Transverse colon (tissue), 4 donors: ENCODE measurements at regions not wholly inside any gene's neighbourhood (a gene's known extent, or its start where the extent isn't known, plus 50 kb on each side); places are given as distances from the start of the nearest gene placed in this dataset.

Experiments
- DNase-seq: peaks from one replicate; pipeline ENCODE4 v3.0.0-alpha.2; 2019
- H3K27ac ChIP-seq, 4 donors: fragments of 200-600 bp; sonication (generic); 2 replicates each; pipeline ENCODE4 v1.5.1; 2016 to 2018; ENCODE audit warnings: inconsistent platforms in 4 of 4
- H3K27me3 ChIP-seq: fragments of 200-600 bp; sonication (generic); 2 replicates; pipeline ENCODE4 v1.5.1; 2017; ENCODE audit warnings: inconsistent platforms
- H3K36me3 ChIP-seq, 4 donors: fragments of 200-600 bp; sonication (generic); 2 replicates each; pipeline ENCODE4 v1.5.1; 2017 to 2019; ENCODE audit warnings: inconsistent platforms in 4 of 4
- H3K4me1 ChIP-seq, 4 donors: fragments of 200-600 bp; sonication (generic); 2 replicates each; pipeline ENCODE4 v1.5.1; 2017 to 2020; ENCODE audit warnings: inconsistent platforms in 4 of 4
- H3K4me3 ChIP-seq, 4 donors: fragments of 200-600 bp; sonication (generic); 1 replicate in 1 of 4; 2 replicates in 3 of 4; pipeline versions ENCODE4 v1.5.1 to v1.6.1; 2017 to 2019; ENCODE audit warnings: inconsistent platforms in 4 of 4
- H3K9me3 ChIP-seq, 2 donors: fragments of 200-600 bp; sonication (generic); 2 replicates each; pipeline ENCODE4 v1.5.1; 2017 to 2019; ENCODE audit warnings: inconsistent platforms in 2 of 2
- EP300 ChIP-seq: sonication (generic); formaldehyde crosslinking; IDR thresholded peaks from one replicate; pipeline ENCODE4 v1.6.1; 2017; ENCODE audit warnings: antibody characterized with exemption, low read depth
- POLR2A ChIP-seq: fragments of 450-650 bp; IDR thresholded peaks from one replicate; pipeline ENCODE4 v1.6.1; 2016; ENCODE audit warnings: antibody characterized with exemption, mild to moderate bottlenecking, moderate library complexity
- POLR2AphosphoS5 ChIP-seq, 3 donors: sonication (generic); formaldehyde crosslinking; IDR thresholded peaks; one replicate each; pipeline ENCODE4 v1.6.1; 2016; ENCODE audit warnings: antibody characterized with exemption in 3 of 3
- WGBS, 2 donors: methylation state at CpG; one replicate each; pipeline ENCODE4 v1.1.5; 2018; ENCODE audit warnings: low coverage in 1 of 2; 5-methylcytosine and 5-hydroxymethylcytosine counted together
- in situ Hi-C, 4 donors: fragments of 200-750 bp; cut with MboI; loops; one replicate each; pipeline versions ENCODE4 v1.15.0 to v1.15.1; 2017; ENCODE audit warnings: low sequenced_read_pairs in 3 of 4, low pct_ligation_motif_present in 1 of 4, low pct_unique_long_range_greater_than_20kb in 1 of 4
- intact Hi-C: fragments of 100-400 bp; cut with DNase I; formaldehyde crosslinking; loops from one replicate; pipeline ENCODE4 v1.15.1; 2023; ENCODE audit warnings: low total_unique reads
- TF ChIP-seq, protein P1 (sequence below), 5 experiments: fragments of 200-600 bp in 3 of 5; fragments of 450-650 bp in 2 of 5; sonication (generic) in 3 of 5; IDR thresholded peaks; 1 replicate in 2 of 5; 2 replicates in 3 of 5; pipeline ENCODE4 v1.5.1; 2016 to 2017; ENCODE audit warnings: antibody characterized with exemption in 5 of 5, inconsistent platforms in 3 of 5, mild to moderate bottlenecking in 2 of 5, moderate library complexity in 1 of 5

DNA sequence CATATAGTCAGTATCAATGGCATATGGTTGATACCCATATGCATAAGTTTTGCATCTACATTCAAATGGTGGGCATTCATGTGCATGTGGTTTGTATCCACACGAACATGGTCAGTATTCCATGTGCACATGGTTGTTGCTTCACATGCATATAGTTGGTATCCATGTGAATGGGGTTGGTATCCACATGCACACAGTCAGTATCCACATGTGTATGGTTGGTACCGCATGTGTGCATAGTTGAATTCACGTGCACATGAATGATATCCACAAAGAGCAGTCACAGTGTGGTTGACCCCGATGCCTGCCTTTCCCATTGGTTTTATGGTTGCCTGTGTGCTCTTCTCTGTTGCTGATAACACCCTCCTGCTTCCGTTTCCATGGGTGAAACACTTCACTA is 427.9 kb downstream of the STIM2 start:
- no peaks in the 10 kb centered on the region for H3K9me3 ChIP-seq
- in situ Hi-C loops (no loop called here), intact Hi-C loops (no loop called here)
- TF ChIP-seq, protein P1, sequence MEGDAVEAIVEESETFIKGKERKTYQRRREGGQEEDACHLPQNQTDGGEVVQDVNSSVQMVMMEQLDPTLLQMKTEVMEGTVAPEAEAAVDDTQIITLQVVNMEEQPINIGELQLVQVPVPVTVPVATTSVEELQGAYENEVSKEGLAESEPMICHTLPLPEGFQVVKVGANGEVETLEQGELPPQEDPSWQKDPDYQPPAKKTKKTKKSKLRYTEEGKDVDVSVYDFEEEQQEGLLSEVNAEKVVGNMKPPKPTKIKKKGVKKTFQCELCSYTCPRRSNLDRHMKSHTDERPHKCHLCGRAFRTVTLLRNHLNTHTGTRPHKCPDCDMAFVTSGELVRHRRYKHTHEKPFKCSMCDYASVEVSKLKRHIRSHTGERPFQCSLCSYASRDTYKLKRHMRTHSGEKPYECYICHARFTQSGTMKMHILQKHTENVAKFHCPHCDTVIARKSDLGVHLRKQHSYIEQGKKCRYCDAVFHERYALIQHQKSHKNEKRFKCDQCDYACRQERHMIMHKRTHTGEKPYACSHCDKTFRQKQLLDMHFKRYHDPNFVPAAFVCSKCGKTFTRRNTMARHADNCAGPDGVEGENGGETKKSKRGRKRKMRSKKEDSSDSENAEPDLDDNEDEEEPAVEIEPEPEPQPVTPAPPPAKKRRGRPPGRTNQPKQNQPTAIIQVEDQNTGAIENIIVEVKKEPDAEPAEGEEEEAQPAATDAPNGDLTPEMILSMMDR (IDR thresholded peaks at IDR 0.05) = no peak
- no peaks in the 10 kb centered on the region for H3K36me3 ChIP-seq
- H3K4me3 ChIP-seq = no peak overlapping the region
- no peak overlapping the region for H3K27ac ChIP-seq
- 61 to 78% methylated on average over 2 to 5 of the region's 5 CpGs for WGBS, 2 donors
- no peaks in the 10 kb centered on the region for H3K27me3 ChIP-seq
- DNase-seq = no peak
- H3K4me1 ChIP-seq = no peaks in the 10 kb centered on the region

DNA sequence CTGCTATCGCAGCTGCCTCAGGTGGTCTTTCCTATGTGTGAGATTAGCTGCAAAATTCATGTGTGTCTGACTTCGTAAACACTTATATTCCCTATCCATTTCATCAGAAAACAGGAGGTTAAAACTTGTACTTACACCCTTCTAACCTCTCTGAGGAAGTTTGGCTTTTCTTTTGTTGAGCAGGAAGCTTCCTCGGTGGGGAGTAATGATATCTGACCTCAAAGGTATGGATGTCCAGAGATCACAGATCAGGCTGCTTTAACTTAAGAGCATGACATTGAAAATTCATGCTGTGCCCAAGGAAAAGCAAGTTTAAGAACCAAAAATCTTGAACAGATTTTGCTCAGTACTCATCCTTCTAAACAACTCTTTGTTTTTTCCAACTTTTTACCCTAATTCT is 429.1 kb downstream of the STIM2 start:
- H3K4me3 ChIP-seq = no peak overlapping the region
- intact Hi-C loops (no loop called here), in situ Hi-C loops (no loop called here)
- no peaks in the 10 kb centered on the region for H3K9me3 ChIP-seq
- 48 to 50% methylated on average over 3 of the region's 3 CpGs for WGBS, 2 donors
- no peak overlapping the region for H3K27ac ChIP-seq
- no peak for DNase-seq
- no peaks in the 10 kb centered on the region for H3K36me3 ChIP-seq
- H3K27me3 ChIP-seq = no peaks in the 10 kb centered on the region
- TF ChIP-seq, protein P1 (IDR thresholded peaks at IDR 0.05) = no peak
- no peak for TF ChIP-seq POLR2A
- no peak for TF ChIP-seq POLR2AphosphoS5 (IDR thresholded peaks at IDR 0.05)
- TF ChIP-seq EP300 = no peak
- no peaks in the 10 kb centered on the region for H3K4me1 ChIP-seq

DNA sequence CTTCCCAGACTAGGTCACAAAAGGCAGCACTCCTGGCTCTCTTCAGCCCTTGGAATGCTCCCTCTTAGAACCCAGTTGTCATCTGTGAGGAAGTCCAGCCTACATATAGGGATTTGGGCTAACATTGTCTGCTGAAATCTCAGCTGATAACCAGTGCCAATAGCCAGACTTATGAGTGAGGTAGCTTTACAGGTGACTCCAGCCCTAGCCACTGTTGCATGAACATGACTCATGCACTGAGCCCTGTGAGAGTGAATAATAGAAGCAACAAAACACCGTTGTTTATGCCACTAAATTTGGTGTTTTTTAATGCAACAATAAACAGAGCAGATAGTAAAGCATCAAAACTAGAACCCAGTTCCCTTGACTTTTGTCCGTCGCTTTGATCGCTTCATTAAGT is 433.2 kb downstream of the STIM2 start:
- WGBS, 2 donors = 67 to 70% methylated on average over 4 of the region's 4 CpGs
- Histone ChIP-seq H3K27me3 (no peaks in the 10 kb centered on the region), H3K4me1 (no peaks in the 10 kb centered on the region), H3K36me3 (no peaks in the 10 kb centered on the region), H3K27ac (no peak overlapping the region), H3K9me3 (no peaks in the 10 kb centered on the region), H3K4me3 (no peak overlapping the region)
- intact Hi-C loops = no loop called here
- no peak for DNase-seq
- TF ChIP-seq, protein P1 (IDR thresholded peaks at IDR 0.05) = no peak
- TF ChIP-seq POLR2A (no peak), POLR2AphosphoS5 (IDR thresholded peaks at IDR 0.05) (no peak), EP300 (no peak)
- in situ Hi-C loops = no loop called here

DNA sequence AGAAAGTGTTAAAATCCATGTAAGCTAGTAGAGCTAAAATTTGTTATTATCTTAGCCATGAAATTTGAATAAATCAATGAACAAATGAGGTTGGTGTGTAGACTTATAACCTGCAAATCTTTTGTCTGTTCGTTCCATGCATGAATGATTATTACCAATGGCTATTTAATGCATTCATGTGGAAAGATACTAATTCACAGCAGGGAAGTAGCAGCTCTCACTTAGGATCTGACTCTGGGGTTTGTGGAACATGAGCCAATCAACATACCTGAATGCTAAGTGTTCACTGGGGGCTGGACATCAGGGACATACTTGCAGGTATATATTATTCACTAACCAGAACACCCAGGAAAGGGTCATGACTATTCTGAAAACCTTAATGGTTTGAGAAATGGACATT is 444.1 kb downstream of the STIM2 start:
- Histone ChIP-seq H3K4me1 (peaks cover 0 to 3% (median 0%) of the 10 kb centered on the region in 4 donors), H3K36me3 (no peaks in the 10 kb centered on the region), H3K27ac (no peak overlapping the region), H3K4me3 (no peak overlapping the region), H3K27me3 (no peaks in the 10 kb centered on the region), H3K9me3 (peaks cover 0 to 3% of the 10 kb centered on the region in 2 donors)
- TF ChIP-seq, protein P1 (IDR thresholded peaks at IDR 0.05) = no peak
- no peak for TF ChIP-seq POLR2AphosphoS5 (IDR thresholded peaks at IDR 0.05)
- TF ChIP-seq POLR2A = no peak
- TF ChIP-seq EP300 = no peak
- intact Hi-C loops = no loop called here
- in situ Hi-C loops = loop anchor here in 2 of 4 donors (25.0 kb wide), 2 partner anchors 242 to 267 kb away; no protein-coding TSS in a partner anchor
- no peak for DNase-seq
- 71% methylated on average over 1 of the region's 1 CpG; no CpG with 5 or more reads in 1 of the 2 donors for WGBS, 2 donors
